DMS153 treated with DMSO at 0.1 percent for 48 hours (cell line): ENCODE measurements at regions not wholly inside any gene's neighbourhood (a gene's known extent, or its start where the extent isn't known, plus 50 kb on each side); places are given as distances from the start of the nearest gene placed in this dataset.
"Not testable (repeated sequence)": the region's sequence is repeated elsewhere in the genome, so short reads cannot be mapped to it uniquely, and the experiment has no call there.

Experiments used
- DNase-seq: peaks from one replicate; lab custom pipeline; 2025; ENCODE audit not compliant: unreplicated experiment; lab: John Stamatoyannopoulos, UW

- DNase-seq, result no peak
Observed at GRCh38 chr15:62495670-62496614, 330.9 kb upstream of the C2CD4B start.

DNA sequence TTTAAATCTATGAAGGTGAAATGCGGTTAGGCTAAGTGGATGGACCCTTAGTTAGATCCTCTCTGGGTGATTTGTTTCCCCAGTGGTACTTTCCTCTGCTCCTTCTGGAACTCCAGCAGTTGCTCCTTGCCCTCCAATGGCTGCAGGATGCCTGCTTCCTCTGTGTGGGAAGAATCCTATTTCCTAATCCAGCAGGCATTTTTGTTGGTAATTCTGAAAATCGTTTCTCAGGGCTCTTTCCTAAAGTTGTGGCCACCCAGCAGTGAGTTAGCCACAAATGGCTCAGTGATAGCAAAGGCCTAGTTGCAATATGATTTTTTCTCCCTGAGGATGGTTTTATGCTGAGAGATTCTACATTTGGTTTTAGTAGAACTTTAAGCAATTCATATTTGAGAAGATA lies 332.3 kb upstream of the C2CD4B start:
- no peak for DNase-seq

DNA sequence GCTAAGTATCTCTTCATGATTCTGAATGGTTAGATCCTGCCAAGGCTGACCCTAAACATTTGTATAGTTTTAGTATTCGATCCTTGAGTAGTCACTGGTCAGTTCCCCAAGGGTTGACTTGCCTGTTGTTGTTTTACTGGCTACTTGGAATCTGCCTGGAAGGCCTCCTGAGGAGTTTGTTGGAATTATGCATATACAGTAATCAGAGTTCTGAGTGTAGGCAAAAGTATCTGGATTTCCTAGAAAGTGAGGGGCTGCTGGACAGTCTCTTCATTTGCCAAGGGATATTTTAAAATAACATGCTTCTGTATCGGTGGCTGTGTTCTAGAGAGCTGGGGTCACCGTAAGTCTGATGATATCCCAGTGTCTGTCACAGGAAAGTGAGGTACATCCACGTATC lies 333.2 kb upstream of the C2CD4B start:
- no peak for DNase-seq

GRCh38 chr15:62498712-62499111 lies 333.6 kb upstream of the C2CD4B start:
- DNase-seq, result no peak

DNA sequence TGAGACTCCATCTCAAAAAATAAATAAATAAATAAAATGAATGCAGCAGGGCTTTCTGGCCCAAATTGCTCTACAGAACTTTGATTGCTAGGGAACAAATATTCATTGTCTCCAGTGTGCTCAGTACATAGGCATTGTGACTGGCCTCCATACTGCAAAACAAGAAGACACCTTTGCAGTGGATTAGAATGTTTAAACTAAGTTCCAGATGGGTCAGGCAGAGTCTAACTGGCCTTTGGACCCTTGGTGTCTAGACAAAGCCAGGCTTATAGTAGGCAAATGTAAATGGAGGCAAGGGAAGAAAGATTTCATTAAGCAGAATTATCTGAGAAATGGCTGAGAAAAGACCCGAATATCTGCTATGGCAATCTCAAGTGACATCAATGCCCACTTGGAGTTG lies 335.2 kb upstream of the C2CD4B start:
- DNase-seq, result no peak

DNA sequence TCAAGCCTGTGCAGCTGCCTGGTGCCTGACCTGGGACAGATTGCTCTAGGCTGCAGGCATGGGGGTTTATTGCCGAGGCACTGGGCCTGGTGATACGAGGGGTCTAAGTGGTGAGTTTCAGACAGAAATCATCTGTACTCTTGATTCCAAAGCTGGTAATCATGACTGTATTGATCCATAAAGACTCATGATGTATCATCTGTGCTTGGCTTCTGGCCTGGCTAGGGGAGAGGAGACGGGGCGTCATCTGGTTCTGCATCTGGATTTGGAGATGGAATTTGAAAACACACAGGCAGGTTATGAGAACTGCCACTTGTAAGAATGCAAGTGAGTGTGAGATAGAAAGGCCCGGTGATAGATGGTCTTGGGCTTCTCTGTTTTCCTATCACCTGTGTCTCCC lies 337.4 kb upstream of the C2CD4B start:
- DNase-seq, result no peak

- no peak for DNase-seq
Observed at GRCh38 chr15:62503451-62503850, 338.4 kb upstream of the C2CD4B start.

DNA sequence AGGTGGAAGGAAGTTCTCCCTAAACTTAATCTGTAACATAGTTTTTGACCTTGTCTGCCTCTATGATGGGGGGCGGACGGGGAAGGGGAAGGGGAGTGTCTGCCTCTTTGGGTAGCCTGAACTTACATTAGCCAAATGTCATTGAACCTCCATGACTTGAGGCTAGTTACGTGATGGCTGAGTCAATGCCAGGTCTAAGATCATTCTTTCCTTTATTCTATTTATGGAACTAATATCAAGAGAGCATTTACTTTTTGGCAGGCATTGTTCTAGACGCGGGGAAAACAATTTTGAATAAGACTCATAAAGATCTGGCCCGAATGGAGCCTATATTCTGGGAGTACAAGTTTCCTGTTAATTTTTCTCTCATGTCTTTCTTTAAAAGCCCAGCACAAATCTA lies 340.7 kb upstream of the C2CD4B start:
- DNase-seq, result no peak

DNA sequence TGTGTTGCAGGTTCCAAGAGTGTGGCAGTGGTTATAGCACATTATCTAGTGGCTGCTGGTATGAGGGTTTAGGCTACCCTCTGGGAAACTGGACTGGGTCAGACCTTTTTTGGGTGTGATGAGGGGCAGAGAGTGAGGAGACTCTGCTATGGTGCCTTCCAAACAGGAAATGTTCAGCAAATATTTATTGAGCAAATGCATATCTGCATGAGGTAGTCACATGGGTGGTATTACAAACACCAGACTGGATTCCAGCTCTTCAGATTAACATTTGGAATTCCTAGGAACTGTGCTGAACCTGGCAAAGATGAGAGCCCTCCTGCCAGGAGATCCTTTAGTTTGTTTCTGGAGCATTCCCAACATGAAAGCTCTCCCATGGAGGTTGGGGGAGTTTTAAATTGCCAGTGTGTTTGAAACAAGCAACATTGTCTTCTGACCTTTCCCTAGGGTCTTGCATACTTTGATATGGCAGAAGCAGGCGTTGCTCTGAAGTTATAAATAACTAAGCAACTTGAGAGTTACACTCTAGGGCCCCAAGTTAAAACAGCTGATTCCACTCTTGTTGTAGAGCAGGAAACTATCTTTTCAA lies 341.2 kb upstream of the C2CD4B start:
- DNase-seq, result no peak

- no peak for DNase-seq
Observed at GRCh38 chr15:62509395-62509958, 344.4 kb upstream of the C2CD4B start.

- DNase-seq, result no peak
Observed at GRCh38 chr15:62510791-62511190, 345.7 kb upstream of the C2CD4B start.

GRCh38 chr15:62512904-62513303 lies 347.8 kb upstream of the C2CD4B start:
- no peak for DNase-seq

GRCh38 chr15:62513893-62514292 lies 348.8 kb upstream of the C2CD4B start:
- DNase-seq, result no peak

DNA sequence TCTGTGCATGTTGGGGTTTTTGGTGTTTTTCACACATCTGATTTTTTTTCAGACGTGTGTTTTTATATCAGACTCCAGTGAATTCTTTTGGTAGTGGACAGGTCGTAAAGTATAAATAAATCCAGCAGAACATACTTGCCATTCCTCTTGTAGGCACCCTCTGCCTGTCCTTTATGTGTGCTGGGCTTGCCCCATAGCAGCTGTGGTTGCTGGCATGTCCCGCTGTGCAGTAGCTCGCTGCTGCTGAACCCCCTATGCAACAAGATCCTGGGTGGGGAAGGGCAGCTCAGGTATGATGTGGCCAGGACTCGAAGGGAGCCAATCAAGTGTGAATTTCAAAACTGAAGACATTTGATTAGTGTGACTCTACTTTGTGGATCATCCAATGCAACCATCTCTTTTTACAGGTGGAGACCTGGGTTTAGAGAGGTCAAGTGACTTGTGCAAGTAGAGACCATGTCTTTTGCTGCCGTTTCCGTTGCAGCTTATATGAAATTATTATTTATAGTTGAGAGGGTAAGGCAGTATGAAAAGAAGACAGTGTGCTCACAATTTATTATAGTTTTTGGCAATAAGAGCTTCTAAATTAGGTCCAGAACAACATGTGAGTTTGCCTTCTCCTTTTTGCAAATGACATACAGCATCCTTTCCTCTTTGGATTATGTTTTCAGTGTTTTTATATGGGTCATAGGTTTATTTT lies 350.8 kb upstream of the C2CD4B start:
- no peak for DNase-seq

DNA sequence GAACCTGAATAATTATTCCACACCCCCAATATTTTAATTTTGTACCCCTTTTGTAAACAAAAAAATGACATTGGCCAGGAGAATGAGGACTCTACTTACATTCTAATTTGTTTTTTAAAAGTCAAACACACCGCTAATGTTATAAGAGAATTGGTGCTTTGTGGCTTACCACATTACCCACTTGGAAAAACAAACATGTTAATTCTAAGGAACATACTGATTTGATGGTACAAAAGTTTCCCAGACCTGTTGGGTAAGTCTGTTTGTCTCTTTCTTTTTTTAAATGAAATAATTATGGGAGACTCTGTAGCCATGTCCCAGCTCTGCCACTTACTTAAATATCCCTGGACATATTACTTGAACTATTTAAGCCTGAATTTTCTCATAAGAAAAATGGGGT lies 352.5 kb upstream of the C2CD4B start:
- DNase-seq, result no peak

- not testable (repeated sequence) for DNase-seq
Observed at GRCh38 chr15:62518666-62519065, 353.6 kb upstream of the C2CD4B start.

DNA sequence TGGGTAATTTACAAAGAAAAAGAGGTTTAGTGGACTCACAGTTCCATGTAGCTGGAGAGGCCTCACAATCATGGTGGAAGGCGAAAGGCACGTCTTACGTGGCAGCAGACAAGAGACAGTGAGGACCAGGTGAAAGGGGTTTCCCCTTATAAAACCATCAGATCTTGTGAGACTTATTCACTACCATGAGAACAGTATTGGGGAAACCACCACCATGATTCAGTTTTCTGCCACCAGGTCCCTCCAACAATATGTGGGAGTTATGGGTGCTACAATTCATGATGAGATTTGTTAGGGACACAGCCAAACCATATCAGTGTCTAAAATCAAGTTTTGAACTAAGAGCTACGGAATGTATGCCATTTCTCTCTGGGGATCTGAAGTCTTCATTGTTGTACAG lies 354.8 kb upstream of the C2CD4B start:
- DNase-seq, result no peak

GRCh38 chr15:62520887-62521286 lies 355.8 kb upstream of the C2CD4B start:
- no peak for DNase-seq

- DNase-seq, result no peak
Observed at GRCh38 chr15:62521396-62521795, 356.3 kb upstream of the C2CD4B start.

- no peak for DNase-seq
Observed at GRCh38 chr15:62524848-62525247, 359.8 kb upstream of the C2CD4B start.

DNA sequence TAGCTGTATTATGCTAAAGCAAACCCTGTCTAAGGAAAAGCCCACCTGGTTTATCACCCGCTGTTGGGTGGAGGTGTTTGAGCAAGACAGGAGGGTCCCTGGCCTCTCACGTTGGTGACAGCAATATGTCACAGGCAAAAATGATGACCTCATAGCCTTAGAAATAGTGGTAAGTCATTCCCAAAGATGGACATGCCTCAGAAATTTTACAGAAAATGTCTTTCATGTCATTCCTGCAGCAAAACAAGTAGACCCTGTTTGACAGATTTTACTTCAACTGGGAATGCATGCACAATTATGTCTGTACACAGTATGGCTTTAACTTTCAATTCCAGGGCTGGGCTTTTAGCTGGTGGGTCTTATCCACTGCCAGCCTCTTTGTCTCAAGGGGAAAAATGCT lies 362.3 kb upstream of the C2CD4B start:
- no peak for DNase-seq

DNA sequence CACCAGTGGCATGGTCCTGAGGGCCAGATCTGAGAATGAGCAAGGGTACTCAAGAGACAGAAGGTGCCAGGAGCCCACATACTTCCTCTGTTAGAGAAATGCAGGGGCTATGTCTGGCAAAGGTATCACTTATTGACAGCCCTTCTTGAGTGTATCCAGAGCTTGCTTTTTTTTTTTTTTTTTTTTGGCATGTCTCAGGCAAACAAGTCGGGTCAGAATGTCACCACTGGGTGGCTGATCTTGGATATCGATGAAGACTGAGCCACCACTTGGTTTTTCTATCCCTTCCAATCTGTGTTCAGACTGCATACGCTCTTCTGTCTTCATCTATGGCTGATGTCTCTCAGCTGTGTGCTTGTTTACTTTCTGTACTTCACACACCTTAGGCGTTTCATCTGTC lies 363.4 kb upstream of the C2CD4B start:
- no peak for DNase-seq
